Stimulated activated CD4-positive, alpha-beta T cell treated with anti-CD3 and anti-CD28 coated beads, Interleukin-2, amount 100 ng/mL, for 48 hours (primary cell): ENCODE measurements at regions not wholly inside any gene's neighbourhood (a gene's known extent, or its start where the extent isn't known, plus 50 kb on each side); places are given as distances from the start of the nearest gene placed in this dataset.
"Not testable (repeated sequence)": the region's sequence is repeated elsewhere in the genome, so short reads cannot be mapped to it uniquely, and the experiment has no call there.

Source experiments
- DNase-seq, 2 donors: peaks; one replicate each; pipeline ENCODE4 v3.0.0-alpha.2; 2020

DNA sequence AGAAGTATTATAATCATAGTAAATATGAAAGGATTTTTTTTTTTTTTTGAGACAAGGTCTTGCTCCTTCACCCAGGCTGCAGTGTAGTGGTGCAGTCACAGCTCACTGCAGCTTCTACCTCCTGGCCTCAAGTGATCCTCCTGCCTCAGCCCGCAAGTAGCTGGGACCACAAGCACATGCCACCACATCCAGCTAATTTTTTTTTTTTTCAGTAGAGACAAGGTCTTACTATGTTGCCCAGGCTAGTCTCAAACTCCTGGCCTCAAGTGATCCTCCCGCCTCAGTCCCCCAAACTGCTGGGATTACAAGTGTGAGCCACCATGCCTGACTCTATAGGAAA, 86.2 kb upstream of the FOXN2 start:
- no peak for DNase-seq

DNA sequence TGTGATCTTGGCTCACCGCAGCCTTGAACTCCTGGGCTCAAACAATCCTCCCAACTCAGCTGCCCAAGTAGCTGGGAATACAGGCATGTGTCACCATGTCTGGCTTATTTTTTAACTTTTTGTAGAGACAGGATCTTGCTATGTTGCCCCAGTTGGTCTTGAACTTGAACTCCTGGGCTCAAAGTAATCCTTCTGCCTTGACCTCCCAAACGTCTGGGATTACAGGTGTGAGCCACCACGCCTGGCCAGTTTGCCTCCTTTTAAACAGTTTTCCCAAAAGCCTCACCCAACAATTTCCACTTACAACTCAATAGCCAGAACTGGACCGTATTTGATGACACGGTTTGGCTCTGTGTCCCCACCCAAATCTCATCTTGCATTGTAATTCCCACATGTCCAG, 85.4 kb upstream of the FOXN2 start:
- no peak for DNase-seq

DNA sequence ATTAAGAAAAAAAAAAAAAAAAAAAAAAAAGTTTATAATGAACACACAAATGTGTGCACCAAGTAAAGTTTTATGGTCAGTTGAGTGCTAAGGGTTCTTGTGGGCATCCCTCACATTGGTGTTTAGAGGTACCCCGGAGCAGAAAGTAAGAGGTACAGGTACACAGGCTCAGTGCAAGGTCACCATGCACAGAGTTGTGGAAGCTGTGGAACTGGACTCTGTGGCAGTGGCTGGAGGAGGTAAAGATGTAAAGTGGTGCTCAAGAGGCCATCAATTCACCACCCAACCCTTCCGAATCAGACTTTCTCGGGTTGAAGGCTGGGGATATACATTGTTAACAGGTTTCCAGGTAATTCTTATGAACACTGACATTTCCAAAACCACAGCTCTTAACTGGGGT, 83.6 kb upstream of the FOXN2 start:
- DNase-seq, result no peak

DNA sequence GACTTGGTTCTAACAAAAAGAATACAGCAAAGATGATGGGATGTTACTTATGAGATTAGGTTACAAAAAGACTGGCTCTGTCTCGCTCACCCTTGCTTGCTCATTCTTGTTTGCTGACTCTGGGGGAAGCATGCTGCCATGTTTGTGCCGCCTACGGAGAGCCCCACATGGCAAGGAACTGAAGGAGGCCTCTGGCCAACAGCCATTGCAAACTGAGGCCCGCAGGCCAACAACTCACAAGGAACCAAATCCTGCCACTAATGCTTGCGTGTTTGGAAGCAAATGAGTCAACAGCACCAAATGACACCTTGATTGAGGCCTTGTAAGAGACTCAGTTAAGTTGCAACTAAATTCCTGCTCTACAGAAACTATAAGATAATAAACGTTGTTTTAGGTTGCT, 82.1 kb upstream of the FOXN2 start:
- no peak for DNase-seq

DNA sequence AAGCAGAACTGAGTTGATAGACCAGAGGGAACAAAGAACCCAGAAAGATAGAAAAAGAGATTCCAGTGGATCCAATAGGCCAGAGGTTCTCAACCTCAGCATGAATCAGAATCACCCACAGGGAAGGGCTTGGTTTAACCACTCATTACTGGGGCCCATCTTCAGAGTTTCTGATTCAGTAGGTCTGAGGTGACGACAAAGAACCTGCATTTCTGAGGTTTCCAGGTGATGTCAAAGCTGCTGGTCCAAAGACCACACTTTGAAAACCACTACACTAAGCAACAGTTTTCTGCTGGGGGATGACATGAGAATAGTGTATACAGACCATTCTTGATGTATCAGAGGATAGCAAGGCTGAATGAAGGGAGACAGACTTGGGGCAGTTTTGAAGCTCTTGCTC, 81.5 kb upstream of the FOXN2 start:
- DNase-seq, result no peak

DNA sequence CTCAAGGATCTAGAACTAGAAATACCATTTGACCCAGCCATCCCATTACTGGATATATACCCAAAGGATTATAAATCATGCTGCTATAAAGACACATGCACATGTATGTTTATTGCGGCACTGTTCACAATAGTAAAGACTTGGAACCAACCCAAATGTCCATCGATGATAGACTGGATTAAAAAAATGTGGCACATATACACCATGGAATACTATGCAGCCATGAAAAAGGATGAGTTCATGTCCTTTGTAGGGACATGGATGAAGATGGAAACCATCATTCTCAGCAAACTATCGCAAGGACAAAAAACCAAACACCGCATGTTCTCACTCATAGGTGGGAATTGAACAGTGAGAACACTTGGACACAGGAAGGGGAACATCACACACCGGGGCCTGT, 80.7 kb upstream of the FOXN2 start:
- DNase-seq, result not testable (repeated sequence)

DNA sequence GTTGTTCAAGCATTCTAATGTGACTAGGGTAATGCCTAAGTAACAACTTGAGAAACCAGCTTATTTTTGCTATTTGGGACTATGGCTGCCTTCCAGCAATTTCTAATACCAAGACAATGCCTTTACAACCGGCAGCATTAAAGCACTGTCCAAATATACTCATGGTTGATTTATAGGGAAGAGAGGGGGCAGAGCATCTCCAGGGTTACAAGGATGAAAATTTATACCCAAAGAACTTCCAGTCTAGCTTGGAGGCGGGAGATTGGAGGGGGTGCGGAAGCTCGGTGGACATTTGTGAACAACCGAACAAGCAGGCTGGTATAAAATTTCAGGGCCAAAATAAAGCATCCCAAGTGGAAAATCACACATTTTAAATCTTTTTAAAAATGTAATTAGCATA, 79.4 kb upstream of the FOXN2 start:
- DNase-seq, result no peak

DNA sequence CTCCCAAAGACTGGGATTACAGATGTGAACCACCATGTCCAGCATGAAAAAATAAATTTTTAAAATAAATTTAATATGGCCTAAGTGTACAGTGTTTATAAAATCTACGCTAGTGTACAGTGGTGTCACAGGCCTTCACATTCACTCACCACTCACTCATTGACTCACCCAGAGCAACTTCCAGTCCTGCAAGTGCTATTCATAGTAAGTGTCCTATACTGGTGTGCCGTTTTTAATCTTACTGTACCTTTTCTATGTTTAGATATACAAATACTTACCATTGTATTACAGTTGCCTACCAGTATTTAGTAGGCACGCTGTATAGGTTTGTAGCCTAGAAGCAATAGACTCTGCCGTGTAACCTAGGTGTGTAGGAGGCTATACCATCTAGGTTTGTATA, 76.1 kb upstream of the FOXN2 start:
- DNase-seq, result no peak

DNA sequence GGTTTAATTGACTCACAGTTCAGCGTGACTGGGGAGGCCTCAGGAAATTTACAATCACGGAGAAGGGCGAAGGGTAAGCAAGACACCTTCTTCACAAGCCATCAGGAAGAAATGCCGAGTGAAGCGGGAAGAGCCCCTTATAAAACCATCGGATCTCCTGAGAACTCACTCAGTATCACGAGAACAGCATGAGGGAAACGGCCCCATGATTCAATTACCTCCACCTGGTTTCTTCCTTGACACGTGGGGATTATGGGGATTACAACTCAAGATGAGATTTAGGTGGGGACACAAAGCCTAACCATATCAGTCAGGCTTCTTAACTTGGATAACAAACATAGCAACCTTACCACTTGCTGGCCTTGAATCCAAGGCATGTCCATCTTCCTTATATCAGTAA, 73.6 kb upstream of the FOXN2 start:
- no peak for DNase-seq

DNA sequence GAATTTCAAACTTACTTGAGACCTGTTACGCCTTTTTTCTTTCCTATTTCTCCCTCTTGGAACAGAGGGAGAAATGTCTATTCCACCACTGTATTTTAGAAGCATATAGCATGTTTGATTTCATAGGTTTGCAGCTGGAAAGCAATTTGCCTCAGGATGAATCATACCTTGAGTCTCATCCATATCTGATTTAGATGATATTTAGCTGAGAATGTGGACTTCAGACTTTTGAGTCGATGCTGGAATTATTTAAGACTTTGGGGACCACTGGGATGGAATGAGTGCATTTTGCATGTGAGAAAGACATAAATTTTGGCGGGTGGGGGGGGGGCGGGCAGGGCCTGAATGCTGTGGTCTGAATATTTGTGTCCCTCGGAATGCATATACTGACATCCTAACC, 67.3 kb upstream of the FOXN2 start:
- DNase-seq, result no peak

DNA sequence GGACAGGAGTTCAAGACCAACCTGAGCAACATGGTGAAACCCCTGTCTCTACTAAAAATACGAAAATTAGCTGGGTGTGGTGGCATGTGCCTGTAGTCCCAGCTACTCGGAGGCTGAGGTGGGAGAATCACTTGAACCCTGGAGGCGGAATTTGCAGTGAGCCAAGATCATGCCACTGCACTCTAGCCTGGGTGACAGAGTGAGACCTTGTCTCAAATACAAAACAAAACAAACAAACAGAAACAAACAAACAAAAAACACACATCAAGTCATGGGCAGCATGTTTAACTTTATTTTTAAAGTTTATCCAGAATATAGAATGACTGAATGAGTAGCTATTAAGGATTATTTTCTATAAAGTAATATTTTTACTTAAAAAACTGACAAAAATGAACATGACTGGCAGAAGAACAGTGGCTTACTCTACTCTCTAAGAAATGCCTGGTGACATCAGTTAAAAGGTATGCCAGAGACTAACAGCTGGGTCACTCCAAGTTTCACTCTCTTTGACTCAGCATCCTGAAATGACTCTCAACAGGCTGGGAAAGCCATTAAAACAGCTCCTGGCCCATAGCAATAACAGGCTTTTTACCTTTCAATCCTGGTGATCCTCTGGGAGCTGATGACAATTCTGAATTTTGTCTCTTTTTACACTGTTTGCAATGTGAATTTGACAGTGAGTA, 66.1 kb upstream of the FOXN2 start:
- DNase-seq, result no peak

DNA sequence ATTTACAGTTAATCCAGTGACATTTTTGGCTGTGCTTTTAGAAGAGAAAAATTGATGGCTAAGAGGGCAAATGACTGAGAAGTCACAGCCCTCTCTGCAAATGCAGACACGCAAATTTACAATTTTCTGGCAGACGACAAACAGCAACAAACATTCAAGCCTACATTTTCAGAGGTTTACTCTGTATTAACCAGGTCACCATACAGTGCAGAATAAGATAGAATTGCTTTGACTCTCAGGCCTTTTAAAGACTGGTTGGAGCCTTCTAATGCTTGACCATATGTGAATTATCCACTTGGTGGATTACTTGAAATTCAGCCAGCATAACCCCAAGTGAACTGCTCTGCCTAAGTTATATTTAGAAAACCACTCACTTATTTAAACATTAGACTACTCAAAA, 65.5 kb upstream of the FOXN2 start:
- DNase-seq, result no peak

DNA sequence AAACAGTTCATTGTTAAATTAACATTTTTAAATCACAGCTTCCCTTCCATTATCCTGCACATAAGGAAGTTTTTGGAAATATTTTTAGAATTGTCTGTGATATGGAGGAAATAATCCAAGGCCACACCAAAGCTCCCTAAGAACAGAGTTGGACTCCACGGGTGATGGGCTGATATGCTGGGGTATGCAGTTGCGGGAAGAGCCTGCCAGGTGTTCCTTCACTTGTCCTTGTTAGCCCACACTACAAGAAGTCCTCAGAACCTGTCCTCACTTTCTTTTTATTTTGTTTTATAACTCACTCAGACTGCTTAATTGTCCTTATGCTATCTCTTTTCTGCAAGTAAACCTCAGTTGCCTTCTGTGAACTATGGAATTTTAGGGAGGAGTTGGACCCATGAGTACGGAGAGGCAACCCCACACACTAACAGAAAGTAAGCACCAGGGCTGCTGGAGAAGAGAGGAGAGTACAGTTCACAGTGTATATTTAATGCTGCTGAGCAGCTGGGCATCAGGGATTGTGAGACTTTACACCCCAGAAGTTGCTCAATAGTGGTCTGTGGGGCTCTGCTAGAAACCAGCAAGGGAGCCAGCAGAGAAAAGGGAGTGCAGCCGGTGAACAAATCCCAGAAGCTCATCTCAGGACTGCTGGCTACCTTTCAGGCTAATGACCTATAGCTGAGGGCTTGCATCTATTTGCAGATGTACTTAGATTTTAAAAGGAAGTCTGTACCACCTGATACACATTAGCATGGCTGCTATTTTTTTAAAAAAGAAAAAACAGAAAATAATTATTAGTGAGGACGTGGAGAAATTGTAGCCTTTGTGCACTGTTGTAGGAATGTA, 64.6 kb upstream of the FOXN2 start:
- no peak for DNase-seq

DNA sequence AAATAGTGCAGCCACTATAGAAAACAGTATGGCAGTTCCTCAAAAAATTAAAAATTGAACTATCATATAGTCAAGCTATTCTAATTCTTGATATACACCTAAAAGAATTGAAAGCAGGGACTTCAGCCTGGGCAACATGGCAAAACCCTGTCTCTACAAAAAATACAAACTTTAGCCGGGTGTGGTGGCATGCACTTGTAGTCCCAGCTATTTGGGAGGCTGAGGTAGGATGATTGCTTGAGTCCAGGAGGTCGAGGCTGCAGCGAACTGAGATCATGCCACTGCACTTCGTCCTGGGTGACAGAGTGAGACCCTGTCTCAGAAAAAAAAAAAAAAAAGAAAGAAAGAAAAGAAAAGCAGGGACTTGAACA, 64.0 kb upstream of the FOXN2 start:
- DNase-seq, result no peak

DNA sequence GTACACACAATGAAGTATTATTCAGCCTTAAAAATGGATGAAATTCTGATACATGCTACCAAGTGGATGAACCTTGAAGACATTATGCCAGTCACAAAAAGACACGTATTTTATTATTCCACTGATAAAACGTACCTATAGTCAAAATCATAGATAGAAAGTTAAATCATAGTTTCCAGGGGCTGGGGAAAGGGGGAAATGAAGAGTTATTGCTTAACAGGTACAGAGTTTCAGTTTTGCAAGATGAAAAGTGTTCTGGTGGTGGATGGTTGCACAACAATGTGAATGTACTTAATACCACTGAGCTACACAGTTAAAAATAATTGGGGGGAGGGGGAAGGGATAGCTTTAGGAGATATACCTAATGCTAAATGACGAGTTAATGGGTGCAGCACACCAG, 63.5 kb upstream of the FOXN2 start:
- DNase-seq, result no peak

DNA sequence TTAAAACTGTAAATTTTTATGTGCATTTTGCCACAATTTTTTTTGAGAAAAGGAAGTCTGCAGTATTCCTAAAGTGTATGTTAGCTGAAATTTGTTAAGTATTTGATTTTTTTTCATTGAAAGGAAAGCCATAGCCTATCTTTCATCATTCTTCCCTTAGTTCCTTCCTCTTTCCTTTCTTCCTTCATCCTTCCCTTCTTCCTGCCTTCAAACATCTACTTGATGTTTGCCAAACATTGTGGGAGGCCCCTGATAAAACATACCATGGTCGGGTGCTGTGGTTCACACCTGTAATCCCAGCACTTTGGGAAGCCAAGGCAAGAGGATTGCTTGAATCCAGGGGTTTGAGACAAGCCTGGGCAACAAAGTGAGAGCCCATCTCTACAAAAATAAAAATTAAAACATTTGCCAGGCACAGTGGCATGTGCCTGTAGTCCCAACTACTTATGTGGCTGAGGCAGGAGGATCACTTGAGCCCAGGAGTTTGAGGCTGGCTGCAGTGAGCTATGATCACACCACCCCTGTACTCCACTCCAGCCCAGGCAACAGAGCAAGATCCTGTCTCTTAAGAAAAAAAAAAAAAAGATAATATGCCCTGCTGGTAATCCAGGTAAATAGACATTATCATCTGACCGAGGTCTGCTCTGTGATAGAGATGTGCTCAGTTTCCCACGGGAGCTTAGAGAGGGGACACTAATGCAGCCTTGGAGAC, 62.9 kb upstream of the FOXN2 start:
- no peak for DNase-seq

DNA sequence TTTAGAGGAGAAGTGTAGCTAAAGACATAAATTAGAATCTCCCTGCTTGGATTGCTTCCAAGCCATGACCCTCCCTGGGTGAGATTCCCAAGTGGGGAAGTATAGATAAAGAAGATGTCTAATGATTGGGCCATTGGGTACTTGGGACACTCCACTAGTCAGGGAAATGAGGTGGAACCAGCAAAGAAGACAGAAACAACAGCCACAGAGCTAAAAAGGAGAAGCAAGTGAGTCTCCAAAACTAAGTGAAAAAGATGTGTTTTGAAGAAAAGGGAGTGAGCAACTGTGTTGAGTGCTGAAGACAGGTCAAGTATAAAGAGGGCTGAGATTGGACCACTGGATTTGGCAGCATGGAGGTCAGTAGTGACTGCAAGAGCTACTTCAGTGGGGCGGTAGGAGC, 61.2 kb upstream of the FOXN2 start:
- DNase-seq, result no peak

DNA sequence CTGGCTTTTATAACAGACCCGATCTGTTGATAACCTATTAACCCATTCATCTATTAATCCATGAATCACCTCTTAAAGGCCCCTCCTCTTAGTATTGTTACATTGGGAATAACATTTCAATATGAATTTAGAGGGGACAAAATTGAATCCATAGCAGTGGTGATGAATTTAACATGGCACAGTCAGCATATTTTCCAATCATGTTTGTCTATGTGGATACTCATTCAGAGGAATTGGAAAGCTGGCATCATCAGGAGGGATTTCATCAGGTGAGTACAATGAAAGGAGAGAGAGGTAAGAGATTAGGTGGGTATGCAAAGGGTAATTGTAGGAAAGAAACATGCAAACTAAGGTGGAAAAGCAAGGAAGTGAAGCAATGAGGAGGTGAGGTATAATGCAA, 59.6 kb upstream of the FOXN2 start:
- no peak for DNase-seq

DNA sequence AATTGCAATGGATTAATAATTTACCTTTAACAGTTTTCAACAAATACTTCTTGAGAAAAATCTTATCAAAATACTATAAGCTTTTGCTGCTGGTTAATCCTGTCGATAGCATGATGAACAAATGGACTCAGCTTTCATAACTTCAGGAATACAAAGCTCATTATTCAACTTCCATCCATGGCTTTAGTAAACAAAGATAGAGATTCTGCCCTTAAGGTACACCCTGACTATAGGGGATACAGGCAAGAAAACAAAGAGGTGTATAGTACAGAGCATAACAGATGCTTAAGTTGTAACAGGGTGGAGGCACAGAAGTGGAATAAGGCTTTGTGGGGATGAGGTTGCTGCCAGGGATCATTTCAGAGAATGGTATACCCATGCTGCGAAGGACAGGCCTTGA, 57.0 kb upstream of the FOXN2 start:
- no peak for DNase-seq

DNA sequence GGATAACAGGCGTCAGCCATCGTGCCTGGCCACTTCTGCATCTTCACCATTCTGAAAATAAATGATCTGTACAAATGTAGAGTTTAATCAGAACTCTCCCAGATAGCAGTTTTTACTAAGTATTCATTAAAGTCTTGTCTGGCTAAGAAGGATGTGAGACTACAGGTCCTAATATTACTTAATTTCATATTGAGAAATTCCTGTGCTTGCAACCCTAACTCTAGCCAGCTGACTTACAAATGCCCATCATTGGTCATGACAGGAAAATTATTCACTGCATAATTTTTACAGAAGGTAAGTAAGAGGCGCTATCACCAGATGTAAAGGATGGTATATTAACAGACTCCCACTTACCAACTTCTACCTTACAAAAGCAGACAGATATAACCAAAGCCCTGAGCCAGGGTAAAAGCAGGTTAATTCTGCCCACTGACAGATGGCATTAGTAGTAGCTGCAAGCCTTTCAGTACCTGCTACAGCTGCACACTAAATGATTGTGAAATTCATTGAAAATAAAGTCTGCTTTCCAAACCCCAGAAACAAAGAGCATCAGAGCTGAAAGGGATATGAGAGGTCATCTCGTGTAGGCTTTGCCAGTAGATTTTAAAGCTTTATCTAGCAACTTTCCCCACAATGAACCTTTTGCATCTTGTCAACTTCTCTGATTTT, 55.9 kb upstream of the FOXN2 start:
- no peak for DNase-seq

DNA sequence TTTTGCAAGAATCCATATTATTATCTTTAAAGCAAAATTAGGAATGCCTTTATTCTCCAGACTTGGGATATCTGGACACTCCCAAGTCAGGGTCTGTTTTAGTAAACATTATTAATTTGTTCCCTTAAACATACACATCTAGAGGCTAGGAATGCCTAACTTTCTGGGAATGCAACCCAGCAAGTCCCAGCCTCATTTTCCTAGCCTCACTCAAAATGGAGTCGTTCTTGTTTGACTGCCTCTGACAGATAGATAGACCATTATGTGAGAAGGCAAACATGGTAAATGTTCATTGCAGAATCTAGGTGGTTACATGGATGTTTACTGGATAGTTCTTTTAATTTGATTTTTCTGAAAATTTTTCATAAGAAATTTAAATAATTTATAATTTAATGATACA, 54.7 kb upstream of the FOXN2 start:
- no peak for DNase-seq

DNA sequence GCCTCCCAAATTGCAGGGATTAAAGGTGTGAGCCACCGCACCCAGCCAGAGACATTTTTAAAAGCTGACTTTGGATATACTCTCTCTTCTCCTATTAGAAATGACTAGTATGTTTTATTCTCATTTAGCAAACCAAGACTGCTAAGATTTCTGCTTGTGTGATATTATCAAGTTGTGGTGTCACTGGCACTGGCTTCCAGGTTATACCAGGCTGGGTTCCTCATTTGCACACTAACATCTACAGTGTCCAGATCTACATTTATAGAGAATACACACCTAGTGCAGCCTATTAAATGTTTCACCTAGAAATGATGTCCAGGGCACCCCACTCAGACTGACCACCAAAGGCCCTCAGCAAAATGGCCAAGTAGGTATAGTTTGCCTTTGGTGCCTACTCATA, 49.9 kb upstream of the FOXN2 start:
- no peak for DNase-seq
